GM19238 (cell line): ENCODE measurements at regions not wholly inside any gene's neighbourhood (a gene's known extent, or its start where the extent isn't known, plus 50 kb on each side); places are given as distances from the start of the nearest gene placed in this dataset.
A peak's percentile ranks its signal among the peaks of the same experiment; 100 is the strongest.
"Not testable (repeated sequence)": the region's sequence is repeated elsewhere in the genome, so short reads cannot be mapped to it uniquely, and the experiment has no call there.

Experiments used
- DNase-seq: peaks from one replicate; pipeline ENCODE4 v3.0.0; 2011; ENCODE audit warnings: low spot score; ENCODE audit not compliant: insufficient read length

GRCh38 chr17:6373599-6373998 is 61.3 kb downstream of the AIPL1 start:
- not testable (repeated sequence) for DNase-seq

- no peak for DNase-seq
Measured at GRCh38 chr17:6366221-6366666, 68.7 kb downstream of the AIPL1 start.

- no peak for DNase-seq
Measured at GRCh38 chr17:6365200-6365943, 69.5 kb downstream of the AIPL1 start.

- DNase-seq, result peak; percentile 24
Measured at GRCh38 chr17:6361733-6362132, 73.2 kb downstream of the AIPL1 start.

- no peak for DNase-seq
Measured at GRCh38 chr17:6358131-6358530, 76.8 kb downstream of the AIPL1 start.

- DNase-seq, result no peak
Measured at GRCh38 chr17:6356562-6356961, 78.4 kb downstream of the AIPL1 start.

GRCh38 chr17:6355196-6355595 is 79.7 kb downstream of the AIPL1 start:
- no peak for DNase-seq

- no peak for DNase-seq
Measured at GRCh38 chr17:6352801-6353560, 81.9 kb downstream of the AIPL1 start.

GRCh38 chr17:6352016-6352415 is 82.9 kb downstream of the AIPL1 start:
- no peak for DNase-seq

GRCh38 chr17:6350806-6351205 is 84.1 kb downstream of the AIPL1 start:
- DNase-seq, result no peak

- no peak for DNase-seq
Measured at GRCh38 chr17:6348891-6349290, 86.0 kb downstream of the AIPL1 start.

- DNase-seq, result no peak
Measured at GRCh38 chr17:6347776-6348175, 87.1 kb downstream of the AIPL1 start.

- DNase-seq, result no peak
Measured at GRCh38 chr17:6346986-6347385, 87.9 kb downstream of the AIPL1 start.

- DNase-seq, result no peak
Measured at GRCh38 chr17:6346156-6346786, 88.7 kb downstream of the AIPL1 start.

GRCh38 chr17:6343736-6344135 is 91.2 kb downstream of the AIPL1 start:
- DNase-seq, result no peak

- DNase-seq, result no peak
Measured at GRCh38 chr17:6343191-6343590, 91.7 kb downstream of the AIPL1 start.

- DNase-seq, result no peak
Measured at GRCh38 chr17:6340708-6341107, 94.2 kb downstream of the AIPL1 start.

- DNase-seq, result no peak
Measured at GRCh38 chr17:6334386-6334785, 100.5 kb downstream of the AIPL1 start.

GRCh38 chr17:6330936-6331335 is 104.0 kb downstream of the AIPL1 start:
- no peak for DNase-seq

GRCh38 chr17:6328279-6328678 is 106.6 kb downstream of the AIPL1 start:
- DNase-seq, result no peak

- DNase-seq, result no peak
Measured at GRCh38 chr17:6327007-6327406, 107.9 kb downstream of the AIPL1 start.

- no peak for DNase-seq
Measured at GRCh38 chr17:6326483-6326882, 108.4 kb downstream of the AIPL1 start.
